ENCODE measurements at regions not wholly inside any gene's neighbourhood (a gene's known extent, or its start where the extent isn't known, plus 50 kb on each side); places are given as distances from the start of the nearest gene placed in this dataset.

- TF ChIP-seq ELF1 (IDR thresholded peaks at IDR 0.05; ENCODE audit: borderline replicate concordance, low read depth) (no peak), EZH2 (IDR thresholded peaks at IDR 0.05) (no peak), JUND (IDR thresholded peaks at IDR 0.05) (no peak), SP1 (IDR thresholded peaks at IDR 0.05; ENCODE audit: low read depth) (no peak), ZBTB33 (IDR thresholded peaks at IDR 0.05; ENCODE audit: extremely low read depth, insufficient replicate concordance, low read length) (no peak)
- DNase-seq (ENCODE audit: low read depth, low spot score), result no peak
- RAD21 ChIA-PET (ENCODE audit: low non-redundant PET in 1 of 2, low total read pairs in 2 of 2, uncharacterized antibody in 2 of 2, unreplicated experiment in 2 of 2), result no interaction called here
These were observed 56.0 kb upstream of the PTPRM start for GRCh38 chr18:7511106-7511505.

GRCh38 chr18:7512348-7512747, 54.8 kb upstream of the PTPRM start:
- H4K20me1 ChIP-seq (ENCODE audit: insufficient read depth), result no peaks in the 10 kb centered on the region
- no TSS peak for BruUV-seq (replicated peaks)
- no peak for ATAC-seq
- no peaks in the 10 kb centered on the region for H3K27me3 ChIP-seq (ENCODE audit: insufficient read depth, low read length)
- H2AFZ ChIP-seq (ENCODE audit: low read depth, low read length, poor library complexity, severe bottlenecking), result no peak overlapping the region
- no peak overlapping the region for H3K4me3 ChIP-seq (replicated peaks in 1 of 2; ENCODE audit: low read depth in 1 of 2, low read length in 2 of 2)
- no peaks in the 10 kb centered on the region; a peak in 2 of 4 replicates for H3K9me3 ChIP-seq (ENCODE audit: control insufficient read depth in 1 of 2, insufficient read depth in 1 of 2, low read depth in 1 of 2, low read length in 2 of 2)
- CTCF ChIA-PET, result no interaction called here
- H3K9me2 ChIP-seq (ENCODE audit: insufficient read depth), result no peaks in the 10 kb centered on the region
- no peak for DNase-seq (ENCODE audit: low read depth, low spot score)
- RAD21 ChIA-PET (ENCODE audit: low non-redundant PET in 1 of 2, low total read pairs in 2 of 2, uncharacterized antibody in 2 of 2, unreplicated experiment in 2 of 2), result no interaction called here
- POLR2A ChIA-PET, result no interaction called here
- no peaks in the 10 kb centered on the region for H3K36me3 ChIP-seq (ENCODE audit: control insufficient read depth in 1 of 2, insufficient read depth in 2 of 2, low read length in 2 of 2)
- H3K4me1 ChIP-seq (ENCODE audit: control insufficient read depth in 1 of 2, insufficient read depth in 2 of 2, low read length in 2 of 2), result no peaks in the 10 kb centered on the region
- no peaks in the 10 kb centered on the region for H3K79me2 ChIP-seq (ENCODE audit: insufficient read depth, low read length)
- intact Hi-C loops (cut with micrococcal nuclease), result no loop called here
- no peak overlapping the region for H3K27ac ChIP-seq (ENCODE audit: low read depth, low read length)
- H3K4me2 ChIP-seq (ENCODE audit: low read length), result no peak overlapping the region
- H3K9ac ChIP-seq (ENCODE audit: low read length), result no peak overlapping the region
- TF ChIP-seq ZFX (IDR thresholded peaks at IDR 0.05), result no peak
- TF ChIP-seq ZNF274 (IDR thresholded peaks at IDR 0.05; ENCODE audit: low read depth, low read length), result no peak
- no peak for TF ChIP-seq POLR2AphosphoS5 (IDR thresholded peaks at IDR 0.05; ENCODE audit: low read depth, low read length)
- no peak for TF ChIP-seq RAD21 (IDR thresholded peaks at IDR 0.05; ENCODE audit: low read depth)
- TF ChIP-seq CBX3 (IDR thresholded peaks at IDR 0.05; ENCODE audit: low read depth), result no peak
- no peak for TF ChIP-seq SP1 (IDR thresholded peaks at IDR 0.05; ENCODE audit: low read depth)
- no peak for TF ChIP-seq TCF7L2 (IDR thresholded peaks at IDR 0.05; ENCODE audit: borderline replicate concordance, extremely low read depth, insufficient read depth, insufficient read length)
- TF ChIP-seq ZBTB33 (IDR thresholded peaks at IDR 0.05; ENCODE audit: extremely low read depth, insufficient replicate concordance, low read length), result no peak
- TF ChIP-seq MAX (IDR thresholded peaks at IDR 0.05), result no peak
- no peak for TF ChIP-seq SIN3A (IDR thresholded peaks at IDR 0.05; ENCODE audit: low read depth)
- TF ChIP-seq EZH2phosphoT487 (IDR thresholded peaks at IDR 0.05; ENCODE audit: borderline replicate concordance), result no peak
- TF ChIP-seq EZH2 (IDR thresholded peaks at IDR 0.05), result no peak
- no peak for TF ChIP-seq SRF (IDR thresholded peaks at IDR 0.05; ENCODE audit: low read depth)
- no peak for TF ChIP-seq YY1 (IDR thresholded peaks at IDR 0.05; ENCODE audit: extremely low read depth, insufficient replicate concordance, low read depth, low read length)
- TF ChIP-seq FOSL1 (IDR thresholded peaks at IDR 0.05; ENCODE audit: low read depth), result no peak
- no peak for TF ChIP-seq CEBPB (IDR thresholded peaks at IDR 0.05; ENCODE audit: low read depth)
- TF ChIP-seq ATF3 (IDR thresholded peaks at IDR 0.05), result no peak

More at GRCh38 chr18:7511106-7511505, 56.0 kb upstream of the PTPRM start:
- H3K9me2 ChIP-seq (ENCODE audit: insufficient read depth), result no peaks in the 10 kb centered on the region
- no peak overlapping the region for H3K4me2 ChIP-seq (ENCODE audit: low read length)
- H4K20me1 ChIP-seq (ENCODE audit: insufficient read depth), result no peaks in the 10 kb centered on the region
- no peaks in the 10 kb centered on the region; a peak in 2 of 4 replicates for H3K9me3 ChIP-seq (ENCODE audit: control insufficient read depth in 1 of 2, insufficient read depth in 1 of 2, low read depth in 1 of 2, low read length in 2 of 2)
- no peak overlapping the region for H3K9ac ChIP-seq (ENCODE audit: low read length)
- no peak overlapping the region for H2AFZ ChIP-seq (ENCODE audit: low read depth, low read length, poor library complexity, severe bottlenecking)
- no TSS peak for BruUV-seq (replicated peaks)
- ATAC-seq, result no peak
- no peak overlapping the region for H3K27ac ChIP-seq (ENCODE audit: low read depth, low read length)
- CTCF ChIA-PET, result no interaction called here
- H3K36me3 ChIP-seq (ENCODE audit: control insufficient read depth in 1 of 2, insufficient read depth in 2 of 2, low read length in 2 of 2), result no peaks in the 10 kb centered on the region
- no peak overlapping the region for H3K4me3 ChIP-seq (replicated peaks in 1 of 2; ENCODE audit: low read depth in 1 of 2, low read length in 2 of 2)
- intact Hi-C loops (cut with micrococcal nuclease), result no loop called here
- H3K4me1 ChIP-seq (ENCODE audit: control insufficient read depth in 1 of 2, insufficient read depth in 2 of 2, low read length in 2 of 2), result no peaks in the 10 kb centered on the region
- H3K27me3 ChIP-seq (ENCODE audit: insufficient read depth, low read length), result no peaks in the 10 kb centered on the region
- POLR2A ChIA-PET, result no interaction called here
- H3K79me2 ChIP-seq (ENCODE audit: insufficient read depth, low read length), result no peaks in the 10 kb centered on the region

All from HCT116 (cell line).